Activated CD8-positive, alpha-beta memory T cell treated with anti-CD3 and anti-CD28 coated beads, Interleukin-2, amount 50 U/mL, for 4 hours (primary cell): ENCODE measurements at regions not wholly inside any gene's neighbourhood (a gene's known extent, or its start where the extent isn't known, plus 50 kb on each side); places are given as distances from the start of the nearest gene placed in this dataset.
"Not testable (repeated sequence)": the region's sequence is repeated elsewhere in the genome, so short reads cannot be mapped to it uniquely, and the experiment has no call there.

ENCODE experiments used
- DNase-seq: peaks from one replicate; pipeline ENCODE4 v3.0.0-alpha.2; 2020

DNA sequence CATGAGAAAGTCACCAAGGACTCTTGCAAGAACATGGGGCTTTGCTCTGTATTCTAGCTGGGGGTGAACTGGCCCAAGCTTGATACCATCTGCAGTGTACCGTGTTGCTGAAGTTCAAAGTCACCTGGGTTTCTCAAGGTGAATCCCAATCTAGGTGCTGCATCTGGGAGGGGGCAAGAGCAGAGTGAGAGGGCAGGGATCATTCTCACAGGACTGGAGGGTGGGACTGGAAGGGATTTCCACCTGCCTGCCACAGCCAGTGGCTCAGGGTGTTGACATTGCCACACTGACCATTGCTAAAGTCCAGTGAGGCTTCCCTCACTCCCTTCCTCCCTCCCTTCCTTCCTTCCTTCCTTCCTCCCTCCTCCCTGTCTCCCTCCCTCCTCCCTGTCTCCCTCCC, 98.7 kb downstream of the MYCN start:
- no peak for DNase-seq

GRCh38 chr2:16038621-16039020, 98.3 kb downstream of the MYCN start:
- DNase-seq: no peak

GRCh38 chr2:16037808-16038457, 97.6 kb downstream of the MYCN start:
- DNase-seq: no peak

- no peak for DNase-seq
These were observed 96.6 kb downstream of the MYCN start for GRCh38 chr2:16036951-16037350.

DNA sequence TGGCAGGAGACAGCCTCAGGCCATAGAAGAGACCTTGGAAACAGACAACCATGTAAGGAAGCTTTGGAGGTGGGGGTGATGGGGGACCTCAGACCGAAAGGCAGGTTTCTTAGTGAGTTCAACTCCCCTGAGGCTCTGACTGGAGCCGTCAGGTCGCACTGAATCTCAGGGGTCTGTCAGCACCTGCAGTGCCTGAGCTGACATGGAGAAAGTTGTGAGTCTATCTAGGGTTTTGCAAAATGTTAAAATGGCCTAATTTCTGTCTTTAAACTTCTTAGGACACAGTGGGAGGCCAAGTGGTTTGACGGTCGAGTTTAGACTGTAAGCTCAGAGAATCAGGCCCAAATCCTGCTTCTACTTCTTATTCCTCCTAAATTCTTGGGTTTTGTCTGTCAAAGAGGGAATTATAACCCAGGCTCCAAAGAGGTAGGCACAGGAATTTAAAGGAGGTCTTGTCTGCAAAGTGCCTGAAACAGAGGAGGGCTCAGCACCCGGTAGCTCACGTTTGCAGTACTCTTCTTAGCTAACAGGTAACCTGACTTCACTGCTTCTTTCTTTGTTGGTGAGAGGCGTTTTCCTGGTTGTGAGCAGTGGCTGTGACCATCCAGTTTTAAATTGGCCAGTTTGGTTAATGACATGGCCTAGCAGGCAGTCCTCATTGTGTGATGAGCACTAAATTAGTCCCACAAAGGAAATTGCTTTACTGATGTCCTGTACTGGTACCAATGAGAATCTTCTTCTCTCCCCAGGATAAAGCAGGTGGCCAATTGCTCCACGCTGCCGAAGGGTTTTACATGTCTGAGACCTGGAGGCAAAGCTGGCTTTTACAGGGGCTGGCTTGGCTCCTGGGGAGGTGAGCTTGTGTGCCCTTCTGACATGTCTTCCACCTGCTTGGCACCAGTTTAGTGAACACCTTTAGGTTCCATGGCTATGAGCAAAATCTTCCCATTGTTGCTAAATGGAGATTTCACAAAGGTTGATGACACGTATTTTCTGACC, 95.7 kb downstream of the MYCN start:
- DNase-seq: no peak

DNA sequence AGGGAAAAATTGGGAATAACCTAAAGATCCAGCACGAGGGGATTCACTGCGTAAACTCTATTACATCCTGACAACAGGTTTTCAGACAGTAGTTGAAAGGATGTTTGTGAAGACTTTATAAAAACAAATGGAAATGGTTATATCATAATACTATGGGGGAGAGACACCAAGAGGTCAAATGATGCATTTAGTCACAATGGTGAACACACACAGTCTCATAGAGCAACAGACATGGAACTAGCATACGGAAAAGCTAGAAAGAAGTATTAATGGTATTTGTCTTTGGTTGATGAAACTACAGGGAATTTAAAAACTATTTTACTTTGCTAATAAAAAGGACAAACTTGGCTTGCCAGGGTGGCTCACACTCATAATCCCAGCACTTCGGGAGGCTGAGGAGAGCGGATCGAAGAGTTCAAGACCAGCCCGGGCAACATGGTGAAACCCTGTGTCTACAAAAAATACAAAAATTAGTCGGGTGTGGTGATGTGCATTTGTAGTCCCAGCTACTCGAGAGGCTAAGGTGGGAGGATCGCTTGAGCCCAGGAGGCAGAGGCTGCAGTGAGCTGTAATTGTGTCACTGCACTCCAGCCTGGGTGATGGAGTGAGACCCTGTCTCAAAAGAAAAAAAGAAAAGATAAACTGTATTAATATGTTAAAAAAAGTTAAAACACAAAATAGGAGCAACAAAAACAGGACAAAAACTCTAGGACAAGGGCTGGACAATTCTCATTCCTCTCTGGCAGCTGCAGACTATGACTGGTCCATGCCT, 94.8 kb downstream of the MYCN start:
- no peak for DNase-seq

GRCh38 chr2:16034151-16034974, 94.0 kb downstream of the MYCN start:
- DNase-seq: no peak

- DNase-seq: no peak
These were observed 92.6 kb downstream of the MYCN start for GRCh38 chr2:16033032-16033293.

GRCh38 chr2:16032282-16033031, 92.1 kb downstream of the MYCN start:
- no peak for DNase-seq

GRCh38 chr2:16031848-16032159, 91.5 kb downstream of the MYCN start:
- no peak for DNase-seq

DNA sequence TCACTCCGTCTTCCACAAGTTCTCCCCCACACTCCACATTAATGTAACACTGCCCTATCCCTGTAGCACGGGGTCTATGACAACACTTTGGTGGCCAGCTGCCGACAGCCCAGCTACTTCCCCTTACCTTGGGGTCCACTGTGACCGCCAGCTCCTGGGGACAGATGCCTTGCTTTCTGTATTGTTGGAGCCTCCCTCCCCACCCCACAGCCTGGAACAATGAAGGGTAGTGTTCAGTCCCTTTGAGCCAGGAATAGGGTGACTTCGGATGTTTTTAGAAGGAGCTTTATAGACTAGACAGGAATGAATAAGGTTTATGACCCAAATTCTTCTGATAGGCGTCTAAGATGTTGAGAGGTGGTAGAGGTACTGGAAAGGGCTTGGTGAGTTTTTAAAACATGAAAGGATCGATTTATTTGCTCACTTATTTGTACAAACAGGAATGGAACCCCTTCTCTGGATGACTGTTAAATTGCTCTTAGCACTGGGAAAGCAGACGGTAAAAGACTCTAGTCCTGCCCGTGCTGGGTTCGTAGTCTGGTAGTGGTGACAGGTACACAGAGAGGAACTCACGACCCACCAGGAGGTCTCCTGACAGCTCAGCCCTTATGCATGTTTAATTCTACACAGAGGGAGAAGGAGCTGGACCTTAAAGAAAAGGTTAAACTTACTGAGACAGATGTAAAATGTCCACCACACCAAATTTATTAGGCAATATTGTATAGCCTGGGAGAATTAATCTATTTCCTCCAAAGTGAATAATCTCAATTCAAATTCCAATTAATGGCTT, 90.9 kb downstream of the MYCN start:
- no peak for DNase-seq

GRCh38 chr2:16030206-16031057, 90.1 kb downstream of the MYCN start:
- no peak for DNase-seq

DNA sequence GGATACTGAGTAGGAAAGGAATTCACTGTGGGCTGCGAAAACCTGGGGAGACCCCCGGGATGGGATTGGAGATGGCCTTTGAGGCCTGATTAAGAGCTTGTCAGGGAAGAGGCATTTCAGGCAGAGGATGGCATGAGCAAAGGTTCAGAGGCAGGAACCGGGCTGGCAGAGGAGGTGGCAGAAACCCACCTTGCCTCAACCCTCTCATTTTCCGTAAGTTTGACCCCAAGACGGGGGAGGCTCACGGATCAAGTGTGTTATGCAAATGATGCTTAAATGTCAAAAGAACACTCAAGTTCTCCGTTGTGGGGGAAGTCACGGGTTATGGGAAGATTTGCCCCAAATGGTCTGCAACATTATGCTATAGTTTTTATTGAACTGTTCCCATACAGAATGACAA, 88.3 kb downstream of the MYCN start:
- DNase-seq: no peak

DNA sequence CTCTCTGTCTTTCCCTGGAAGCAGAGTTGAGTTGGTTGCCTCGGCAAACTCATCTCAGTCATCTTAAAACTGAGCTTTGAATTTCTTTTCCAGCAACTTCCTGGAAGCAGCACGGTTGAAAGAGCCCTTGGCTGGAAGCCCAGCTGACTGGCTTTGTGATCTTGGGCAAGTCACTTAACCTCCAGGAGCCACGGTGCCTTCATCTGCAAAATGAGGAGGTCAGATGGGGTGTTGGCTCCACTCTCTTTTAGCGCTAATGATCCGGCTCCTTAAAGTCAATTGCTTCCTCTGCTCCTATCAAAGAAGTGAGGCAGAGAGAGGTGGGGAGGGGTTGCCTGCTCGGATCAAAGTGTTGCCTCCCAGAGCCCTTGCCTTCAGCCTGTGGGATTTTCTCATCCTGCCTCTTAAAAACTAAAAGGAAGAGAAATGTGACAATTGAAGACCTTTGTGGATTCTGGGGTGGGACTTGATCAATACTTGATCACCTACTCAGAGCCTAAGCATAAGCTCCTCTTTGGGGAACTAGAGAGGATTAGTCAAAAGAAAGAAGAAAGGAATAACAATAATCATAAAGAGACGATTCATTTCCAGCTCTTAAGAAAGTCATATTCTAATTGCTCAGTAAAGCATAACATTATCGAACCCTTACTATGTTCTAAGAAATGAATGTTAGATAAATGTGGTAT, 86.6 kb downstream of the MYCN start:
- no peak for DNase-seq

- no peak for DNase-seq
These were observed 85.7 kb downstream of the MYCN start for GRCh38 chr2:16025876-16026640.

DNA sequence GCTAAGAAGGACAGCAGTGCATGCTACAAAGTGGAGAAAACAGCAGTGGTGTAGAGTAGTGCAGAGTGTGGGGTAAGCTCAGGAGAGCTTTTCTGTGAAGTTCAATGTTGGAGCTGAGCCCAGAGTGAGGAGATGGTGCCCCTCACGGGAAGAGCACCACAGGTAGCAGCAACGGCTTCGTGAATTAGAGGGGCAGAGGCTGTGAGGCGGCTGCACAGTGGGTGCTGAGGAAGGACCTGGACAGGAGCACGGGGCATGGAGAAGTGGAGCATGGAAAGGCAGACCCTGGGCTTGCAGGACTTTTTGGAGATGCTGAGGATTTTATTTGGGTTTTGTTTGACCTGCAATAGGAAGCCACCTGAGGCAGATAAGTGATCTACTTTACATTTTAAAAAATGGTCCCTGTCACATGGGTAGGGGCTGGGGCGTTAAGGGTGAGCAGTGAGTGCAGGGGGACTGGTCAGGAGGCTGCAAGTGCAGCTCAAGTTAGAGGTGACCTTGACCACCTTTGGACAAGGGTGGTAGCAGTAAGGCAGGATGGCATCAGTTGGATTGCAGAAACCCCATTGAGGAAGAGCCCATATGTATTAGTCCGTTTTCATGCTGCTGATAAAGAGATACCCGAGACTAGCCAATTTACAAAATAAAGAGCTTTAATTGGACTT, 85.0 kb downstream of the MYCN start:
- DNase-seq: no peak

GRCh38 chr2:16024628-16025027, 84.3 kb downstream of the MYCN start:
- not testable (repeated sequence) for DNase-seq
